Kidney epithelial cell (primary cell): ENCODE measurements at regions not wholly inside any gene's neighbourhood (a gene's known extent, or its start where the extent isn't known, plus 50 kb on each side); places are given as distances from the start of the nearest gene placed in this dataset.

Experiments
- DNase-seq: peaks from one replicate; pipeline ENCODE4 v3.0.0-alpha.2; 2010; ENCODE audit warnings: low read depth
- H3K27me3 ChIP-seq: 2 replicates; pipeline ENCODE4 v1.6.0; 2011; ENCODE audit warnings: low read length; ENCODE audit not compliant: control insufficient read depth, insufficient read depth
- H3K36me3 ChIP-seq: 2 replicates; pipeline ENCODE4 v1.5.1; 2011; ENCODE audit warnings: low read length; ENCODE audit not compliant: control insufficient read depth, insufficient read depth
- H3K4me3 ChIP-seq: 2 replicates; pipeline ENCODE4 v1.5.1; 2011; ENCODE audit warnings: low read depth, mild to moderate bottlenecking, control low read depth, low read length
- TF ChIP-seq, protein P1 (sequence below): IDR thresholded peaks from 2 replicates; pipeline ENCODE4 v1.5.1; 2011; ENCODE audit warnings: mild to moderate bottlenecking, moderate library complexity, low read length, control low read depth, inconsistent platforms; ENCODE audit not compliant: insufficient read depth, poor library complexity, severe bottlenecking

DNA sequence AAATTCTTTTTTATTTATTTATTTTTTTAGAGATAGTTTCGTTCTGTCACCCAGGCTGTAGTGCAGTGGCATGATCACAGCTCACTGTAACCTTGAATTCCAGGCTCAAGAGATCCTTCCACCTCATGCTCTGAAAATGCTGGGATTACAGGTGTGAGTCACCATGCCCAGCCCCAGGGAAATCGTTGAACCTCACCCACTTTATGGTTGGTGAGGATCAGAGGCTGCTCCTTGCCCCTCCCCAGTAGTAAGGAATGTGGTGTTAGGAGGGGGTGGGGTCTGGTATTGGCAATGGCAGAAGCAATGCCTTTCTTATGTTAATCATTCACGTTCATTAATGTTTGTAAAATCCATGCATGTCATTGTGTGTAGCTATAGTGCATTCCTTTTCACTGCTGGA, 161.9 kb downstream of the SUCLG1 start:
- H3K36me3 ChIP-seq, result no peaks in the 10 kb centered on the region
- TF ChIP-seq, protein P1, sequence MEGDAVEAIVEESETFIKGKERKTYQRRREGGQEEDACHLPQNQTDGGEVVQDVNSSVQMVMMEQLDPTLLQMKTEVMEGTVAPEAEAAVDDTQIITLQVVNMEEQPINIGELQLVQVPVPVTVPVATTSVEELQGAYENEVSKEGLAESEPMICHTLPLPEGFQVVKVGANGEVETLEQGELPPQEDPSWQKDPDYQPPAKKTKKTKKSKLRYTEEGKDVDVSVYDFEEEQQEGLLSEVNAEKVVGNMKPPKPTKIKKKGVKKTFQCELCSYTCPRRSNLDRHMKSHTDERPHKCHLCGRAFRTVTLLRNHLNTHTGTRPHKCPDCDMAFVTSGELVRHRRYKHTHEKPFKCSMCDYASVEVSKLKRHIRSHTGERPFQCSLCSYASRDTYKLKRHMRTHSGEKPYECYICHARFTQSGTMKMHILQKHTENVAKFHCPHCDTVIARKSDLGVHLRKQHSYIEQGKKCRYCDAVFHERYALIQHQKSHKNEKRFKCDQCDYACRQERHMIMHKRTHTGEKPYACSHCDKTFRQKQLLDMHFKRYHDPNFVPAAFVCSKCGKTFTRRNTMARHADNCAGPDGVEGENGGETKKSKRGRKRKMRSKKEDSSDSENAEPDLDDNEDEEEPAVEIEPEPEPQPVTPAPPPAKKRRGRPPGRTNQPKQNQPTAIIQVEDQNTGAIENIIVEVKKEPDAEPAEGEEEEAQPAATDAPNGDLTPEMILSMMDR, result no peak
- no peak overlapping the region for H3K4me3 ChIP-seq
- peak; percentile 65 for DNase-seq
- no peaks in the 10 kb centered on the region for H3K27me3 ChIP-seq

DNA sequence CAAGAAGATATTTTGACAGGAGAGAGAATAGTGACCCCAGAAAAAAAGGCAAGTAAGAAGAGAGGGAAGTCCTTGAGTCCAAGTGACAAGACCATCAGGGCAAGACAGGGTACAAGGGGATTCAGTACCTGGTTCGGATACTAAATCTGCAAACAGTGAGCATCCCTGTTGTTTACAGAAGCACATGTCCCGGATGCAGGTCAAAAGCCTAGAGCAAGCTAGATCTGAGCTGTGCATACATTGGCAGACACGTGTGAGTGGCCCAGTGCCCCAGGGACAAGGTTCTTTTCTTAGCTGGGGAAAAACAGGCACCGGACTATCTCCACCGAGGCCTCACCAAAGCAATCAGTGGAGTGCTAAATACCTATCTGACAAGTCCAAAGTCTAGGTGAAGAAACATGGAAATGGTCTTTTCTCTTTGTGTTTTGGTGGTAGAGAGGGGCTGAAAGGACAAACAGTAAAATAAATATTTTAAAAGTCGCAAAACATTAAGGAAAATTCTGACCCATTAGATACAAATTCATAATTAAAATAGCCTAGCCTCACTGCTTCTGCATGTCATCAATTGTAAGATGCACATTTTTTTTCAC, 165.2 kb downstream of the SUCLG1 start:
- no peak overlapping the region for H3K4me3 ChIP-seq
- H3K36me3 ChIP-seq, result no peaks in the 10 kb centered on the region
- no peak for DNase-seq
- no peaks in the 10 kb centered on the region for H3K27me3 ChIP-seq
- TF ChIP-seq, protein P1, result no peak

DNA sequence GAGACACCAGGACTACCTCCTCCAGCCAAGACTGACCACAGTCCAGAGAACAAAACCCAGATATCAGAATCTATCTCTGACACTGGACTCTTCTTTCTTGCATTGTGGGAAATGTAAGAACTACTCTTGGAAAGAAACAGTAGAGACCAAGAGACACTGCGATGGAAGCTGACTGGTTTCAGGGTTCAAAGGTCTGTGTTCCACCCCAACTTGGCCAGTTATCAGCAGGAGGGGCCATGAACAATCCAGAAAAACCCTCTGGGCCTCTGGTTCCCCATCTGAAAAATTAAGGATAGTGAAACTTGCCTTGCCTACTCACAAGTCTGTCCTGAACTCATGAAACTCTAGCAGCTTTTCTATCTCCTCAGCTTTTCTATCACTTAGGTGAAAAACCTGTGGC, 166.5 kb downstream of the SUCLG1 start:
- TF ChIP-seq, protein P1, result no peak
- no peaks in the 10 kb centered on the region for H3K36me3 ChIP-seq
- no peak overlapping the region for H3K4me3 ChIP-seq
- no peak for DNase-seq
- H3K27me3 ChIP-seq, result no peaks in the 10 kb centered on the region

DNA sequence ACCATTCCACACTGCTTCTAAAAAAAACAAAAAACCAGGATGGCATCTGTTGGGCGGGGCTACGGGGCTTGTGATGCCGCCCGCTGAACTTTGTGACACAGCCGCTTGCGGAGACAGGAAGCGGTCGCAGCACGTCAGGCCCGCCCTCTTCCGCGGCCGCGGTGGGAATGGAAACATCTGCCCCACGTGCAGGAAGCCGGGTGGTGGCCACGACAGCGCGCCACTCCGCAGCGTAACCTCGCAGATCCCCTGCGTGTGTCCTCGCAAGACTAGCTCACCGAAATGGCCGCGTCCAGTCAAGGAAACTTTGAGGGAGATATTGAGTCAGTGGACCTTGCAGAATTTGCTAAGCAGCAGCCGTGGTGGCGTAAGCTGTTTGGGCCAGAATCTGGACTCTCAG, 168.5 kb downstream of the SUCLG1 start:
- Histone ChIP-seq H3K27me3 (no peaks in the 10 kb centered on the region), H3K4me3 (no peak overlapping the region), H3K36me3 (no peaks in the 10 kb centered on the region)
- TF ChIP-seq, protein P1, result no peak
- DNase-seq, result no peak

DNA sequence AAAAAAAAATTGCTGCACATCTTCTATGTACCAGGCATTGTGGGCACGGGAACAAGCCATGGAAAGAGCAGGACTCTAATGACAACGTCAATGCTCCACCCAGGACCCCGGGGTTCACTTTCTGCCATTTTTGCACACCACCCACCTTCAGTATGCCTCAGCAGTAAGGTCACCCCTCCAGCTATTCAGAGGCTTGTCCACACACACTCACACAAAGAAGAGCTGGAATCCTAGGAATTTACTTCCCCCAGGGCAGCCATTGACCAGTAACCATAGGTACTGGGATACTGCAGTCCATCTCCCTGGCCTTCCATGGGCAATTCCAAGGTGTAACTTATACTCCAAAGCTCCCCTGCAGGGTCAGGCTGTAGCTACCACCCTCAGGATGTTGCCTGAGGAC, 170.8 kb downstream of the SUCLG1 start:
- no peak for DNase-seq
- Histone ChIP-seq H3K4me3 (no peak overlapping the region), H3K27me3 (no peaks in the 10 kb centered on the region), H3K36me3 (no peaks in the 10 kb centered on the region)
- TF ChIP-seq, protein P1, result no peak

DNA sequence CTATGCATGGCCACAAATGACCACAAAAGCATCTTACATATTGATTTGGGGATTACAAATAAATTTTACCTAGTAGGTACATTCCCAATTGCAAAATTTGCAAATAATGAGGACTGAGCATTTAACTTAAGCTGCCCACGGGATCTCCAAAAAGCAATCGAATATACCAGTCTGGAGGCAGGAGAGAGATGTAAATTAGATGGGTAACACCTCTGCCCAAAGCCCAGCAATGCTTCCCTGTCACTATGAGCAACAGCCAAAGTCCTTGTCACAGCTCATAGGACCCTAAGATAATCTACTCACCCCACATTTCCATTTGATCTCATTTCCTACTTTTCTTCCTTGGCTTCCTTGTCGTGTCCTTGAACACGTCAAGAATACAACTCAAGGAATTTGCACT, 172.2 kb downstream of the SUCLG1 start:
- no peak for DNase-seq
- Histone ChIP-seq H3K36me3 (no peaks in the 10 kb centered on the region), H3K27me3 (no peaks in the 10 kb centered on the region), H3K4me3 (no peak overlapping the region)
- TF ChIP-seq, protein P1, result no peak
